GM12878 (cell line): ENCODE measurements at regions not wholly inside any gene's neighbourhood (a gene's known extent, or its start where the extent isn't known, plus 50 kb on each side); places are given as distances from the start of the nearest gene placed in this dataset.

Experiments
- BHLHE40 ChIP-seq, 2 experiments: fragments of 450-650 bp in 1 of 2; IDR thresholded peaks; 2 replicates each; pipeline ENCODE4 v1.6.1; 2011 to 2017; ENCODE audit warnings: low read depth in 2 of 2, borderline replicate concordance in 1 of 2, improper control_type of control experiment in 1 of 2, low read length in 1 of 2, mild to moderate bottlenecking in 1 of 2
- EED ChIP-seq: sonication (generic); IDR thresholded peaks from 2 replicates; pipeline ENCODE4 v1.6.1; 2016; ENCODE audit warnings: antibody characterized with exemption, low read depth
- EP300 ChIP-seq, 2 experiments: fragments of 150-350 bp in 1 of 2; IDR thresholded peaks; 2 replicates each; pipeline ENCODE4 v1.6.1; 2011 to 2012; ENCODE audit warnings: low read depth in 2 of 2, low read length in 2 of 2, borderline replicate concordance in 1 of 2, improper control_type of control experiment in 1 of 2, inconsistent platforms in 1 of 2; ENCODE audit not compliant: control insufficient read depth in 1 of 2
- EZH2 ChIP-seq: IDR thresholded peaks from 2 replicates; pipeline ENCODE4 v1.6.1; 2012; ENCODE audit warnings: low read depth, mild to moderate bottlenecking, control low read depth, inconsistent platforms, low read length, borderline replicate concordance; ENCODE audit not compliant: control insufficient read depth
- GABPA ChIP-seq: IDR thresholded peaks from 2 replicates; pipeline ENCODE4 v1.6.1; 2014; ENCODE audit warnings: antibody characterized with exemption, low read depth, mild to moderate bottlenecking, inconsistent platforms
- MXI1 ChIP-seq: fragments of 150-350 bp; IDR thresholded peaks from 2 replicates; pipeline ENCODE4 v1.6.1; 2011; ENCODE audit warnings: low read depth, mild to moderate bottlenecking, inconsistent platforms, low read length, improper control_type of control experiment
- POLR2A ChIP-seq: IDR thresholded peaks from 2 replicates; pipeline ENCODE4 v1.6.1; 2011; ENCODE audit warnings: low read depth, mild to moderate bottlenecking, low read length
- RAD21 ChIP-seq: IDR thresholded peaks from 2 replicates; pipeline ENCODE4 v1.6.1; 2011; ENCODE audit warnings: mild to moderate bottlenecking, low read depth, low read length, moderate library complexity; ENCODE audit not compliant: insufficient read depth
- SIN3A ChIP-seq: IDR thresholded peaks from 2 replicates; pipeline ENCODE4 v1.6.1; 2012; ENCODE audit warnings: low read depth, low read length, improper control_type of control experiment
- SMC3 ChIP-seq: IDR thresholded peaks from 2 replicates; pipeline ENCODE4 v1.6.1; 2011; ENCODE audit warnings: low read length, improper control_type of control experiment, borderline replicate concordance
- SUZ12 ChIP-seq: fragments of 200-600 bp; sonication (generic); IDR thresholded peaks from one replicate; pipeline ENCODE4 v1.6.1; 2018; ENCODE audit warnings: antibody characterized with exemption, mild to moderate bottlenecking; ENCODE audit not compliant: unreplicated experiment
- TF ChIP-seq, protein P1 (sequence below): fragments of 450-650 bp; IDR thresholded peaks from 2 replicates; pipeline ENCODE4 v1.6.1; 2017; ENCODE audit warnings: mild to moderate bottlenecking
- TF ChIP-seq, protein P2 (sequence below), 3 experiments: IDR thresholded peaks in 2 of 3; conservative IDR thresholded peaks in 1 of 3; 2 replicates each; pipeline ENCODE4 v1.5.1; 2011; ENCODE audit warnings: low read depth in 3 of 3, low read length in 3 of 3, mild to moderate bottlenecking in 3 of 3, control low read depth in 2 of 3, moderate library complexity in 2 of 3, inconsistent platforms in 1 of 3, mixed read lengths in 1 of 3; ENCODE audit not compliant: control insufficient read depth in 2 of 3, insufficient read depth in 1 of 3; ENCODE audit errors: extremely low read depth in 1 of 3
- TF ChIP-seq, protein P3 (sequence below): IDR thresholded peaks from 2 replicates; pipeline ENCODE4 v1.6.1; 2012; ENCODE audit warnings: low read depth, low read length, improper control_type of control experiment

DNA sequence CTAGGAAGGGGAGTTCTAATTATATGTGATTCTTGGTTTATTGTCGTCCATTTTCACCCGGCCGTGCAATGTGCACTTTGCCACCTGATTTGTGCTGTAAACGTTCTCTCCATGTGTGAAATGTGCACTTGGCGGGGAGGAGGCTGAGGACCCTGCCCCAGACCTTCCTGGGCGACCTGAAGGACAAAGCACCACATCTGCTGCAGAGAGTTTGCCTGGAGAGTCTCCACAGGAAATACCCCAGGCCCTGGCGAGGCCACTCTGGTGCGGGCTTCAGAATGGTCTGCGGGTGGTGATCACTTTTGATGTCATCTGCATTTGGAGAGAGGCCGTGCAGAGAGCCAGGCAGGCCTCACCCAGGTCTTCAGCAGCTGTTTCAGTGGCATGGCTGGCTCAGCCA, 224.7 kb downstream of the BRD1 start:
- TF ChIP-seq, protein P1, sequence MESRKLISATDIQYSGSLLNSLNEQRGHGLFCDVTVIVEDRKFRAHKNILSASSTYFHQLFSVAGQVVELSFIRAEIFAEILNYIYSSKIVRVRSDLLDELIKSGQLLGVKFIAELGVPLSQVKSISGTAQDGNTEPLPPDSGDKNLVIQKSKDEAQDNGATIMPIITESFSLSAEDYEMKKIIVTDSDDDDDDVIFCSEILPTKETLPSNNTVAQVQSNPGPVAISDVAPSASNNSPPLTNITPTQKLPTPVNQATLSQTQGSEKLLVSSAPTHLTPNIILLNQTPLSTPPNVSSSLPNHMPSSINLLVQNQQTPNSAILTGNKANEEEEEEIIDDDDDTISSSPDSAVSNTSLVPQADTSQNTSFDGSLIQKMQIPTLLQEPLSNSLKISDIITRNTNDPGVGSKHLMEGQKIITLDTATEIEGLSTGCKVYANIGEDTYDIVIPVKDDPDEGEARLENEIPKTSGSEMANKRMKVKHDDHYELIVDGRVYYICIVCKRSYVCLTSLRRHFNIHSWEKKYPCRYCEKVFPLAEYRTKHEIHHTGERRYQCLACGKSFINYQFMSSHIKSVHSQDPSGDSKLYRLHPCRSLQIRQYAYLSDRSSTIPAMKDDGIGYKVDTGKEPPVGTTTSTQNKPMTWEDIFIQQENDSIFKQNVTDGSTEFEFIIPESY: no peak
- no peak for TF ChIP-seq SUZ12
- TF ChIP-seq SMC3: no peak
- no peak for TF ChIP-seq POLR2A
- TF ChIP-seq, protein P2, sequence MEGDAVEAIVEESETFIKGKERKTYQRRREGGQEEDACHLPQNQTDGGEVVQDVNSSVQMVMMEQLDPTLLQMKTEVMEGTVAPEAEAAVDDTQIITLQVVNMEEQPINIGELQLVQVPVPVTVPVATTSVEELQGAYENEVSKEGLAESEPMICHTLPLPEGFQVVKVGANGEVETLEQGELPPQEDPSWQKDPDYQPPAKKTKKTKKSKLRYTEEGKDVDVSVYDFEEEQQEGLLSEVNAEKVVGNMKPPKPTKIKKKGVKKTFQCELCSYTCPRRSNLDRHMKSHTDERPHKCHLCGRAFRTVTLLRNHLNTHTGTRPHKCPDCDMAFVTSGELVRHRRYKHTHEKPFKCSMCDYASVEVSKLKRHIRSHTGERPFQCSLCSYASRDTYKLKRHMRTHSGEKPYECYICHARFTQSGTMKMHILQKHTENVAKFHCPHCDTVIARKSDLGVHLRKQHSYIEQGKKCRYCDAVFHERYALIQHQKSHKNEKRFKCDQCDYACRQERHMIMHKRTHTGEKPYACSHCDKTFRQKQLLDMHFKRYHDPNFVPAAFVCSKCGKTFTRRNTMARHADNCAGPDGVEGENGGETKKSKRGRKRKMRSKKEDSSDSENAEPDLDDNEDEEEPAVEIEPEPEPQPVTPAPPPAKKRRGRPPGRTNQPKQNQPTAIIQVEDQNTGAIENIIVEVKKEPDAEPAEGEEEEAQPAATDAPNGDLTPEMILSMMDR (IDR thresholded peaks at IDR 0.05 in 2 of 3, conservative IDR thresholded peaks at IDR 0.05 in 1 of 3; ENCODE audit: control insufficient read depth in 2 of 3, extremely low read depth in 1 of 3, insufficient read depth in 1 of 3, low read depth in 3 of 3, low read length in 3 of 3): no peak
- TF ChIP-seq EED: no peak
- TF ChIP-seq GABPA: no peak
- no peak for TF ChIP-seq SIN3A
- TF ChIP-seq MXI1: no peak
- no peak for TF ChIP-seq EP300 (IDR thresholded peaks at IDR 0.05; ENCODE audit: borderline replicate concordance in 1 of 2, control insufficient read depth in 1 of 2, low read depth in 2 of 2, low read length in 2 of 2)
- TF ChIP-seq BHLHE40 (IDR thresholded peaks at IDR 0.05; ENCODE audit: borderline replicate concordance in 1 of 2, low read depth in 2 of 2, low read length in 1 of 2): no peak
- TF ChIP-seq RAD21: no peak
- TF ChIP-seq, protein P3, sequence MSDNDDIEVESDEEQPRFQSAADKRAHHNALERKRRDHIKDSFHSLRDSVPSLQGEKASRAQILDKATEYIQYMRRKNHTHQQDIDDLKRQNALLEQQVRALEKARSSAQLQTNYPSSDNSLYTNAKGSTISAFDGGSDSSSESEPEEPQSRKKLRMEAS: no peak
- no peak for TF ChIP-seq EZH2
